Esophagus muscularis mucosa (tissue), 4 donors: ENCODE measurements at regions not wholly inside any gene's neighbourhood (a gene's known extent, or its start where the extent isn't known, plus 50 kb on each side); places are given as distances from the start of the nearest gene placed in this dataset.

ENCODE experiments used
- DNase-seq: peaks from one replicate; pipeline ENCODE4 v3.0.0-alpha.2; 2017; ENCODE audit errors: extremely low spot score
- H3K27ac ChIP-seq, 4 donors: fragments of 200-600 bp; sonication (generic); replicated peaks in 1 of 4; 1 replicate in 3 of 4; 2 replicates in 1 of 4; pipeline ENCODE4 v1.5.1; 2016 to 2019; ENCODE audit warnings: mild to moderate bottlenecking in 1 of 4
- H3K27me3 ChIP-seq, 4 donors: fragments of 200-600 bp; sonication (generic); one replicate each; pipeline versions ENCODE4 v1.5.1 to v1.6.0; 2016 to 2019
- H3K36me3 ChIP-seq, 4 donors: fragments of 200-600 bp; sonication (generic); one replicate each; pipeline ENCODE4 v1.5.1; 2016 to 2019
- H3K4me1 ChIP-seq, 4 donors: fragments of 200-600 bp; sonication (generic); one replicate each; pipeline ENCODE4 v1.5.1; 2016 to 2019
- H3K4me3 ChIP-seq, 4 donors: fragments of 200-600 bp; sonication (generic); 1 replicate in 2 of 4; 2 replicates in 2 of 4; pipeline ENCODE4 v1.5.1; 2016 to 2019; ENCODE audit warnings: mild to moderate bottlenecking in 4 of 4, moderate library complexity in 1 of 4
- H3K9me3 ChIP-seq, 4 donors: fragments of 200-600 bp; sonication (generic); 1 replicate in 3 of 4; 2 replicates in 1 of 4; pipeline ENCODE4 v1.5.1; 2016 to 2019
- EP300 ChIP-seq: sonication (generic); formaldehyde crosslinking; IDR thresholded peaks from one replicate; pipeline ENCODE4 v1.6.1; 2017; ENCODE audit warnings: antibody characterized with exemption
- POLR2A ChIP-seq: fragments of 450-650 bp; IDR thresholded peaks from one replicate; pipeline ENCODE4 v1.6.1; 2017; ENCODE audit warnings: antibody characterized with exemption, moderate library complexity, mild to moderate bottlenecking, low read depth
- POLR2AphosphoS5 ChIP-seq, 2 donors: sonication (generic); formaldehyde crosslinking; IDR thresholded peaks; one replicate each; pipeline ENCODE4 v1.6.1; 2017; ENCODE audit warnings: antibody characterized with exemption in 2 of 2
- WGBS: methylation state at CpG from one replicate; pipeline ENCODE4 v1.1.5; 2018; 5-methylcytosine and 5-hydroxymethylcytosine counted together
- intact Hi-C: fragments of 100-400 bp; cut with DNase I; formaldehyde crosslinking; loops from one replicate; pipeline ENCODE4 v1.15.1; 2023
- TF ChIP-seq, protein P1 (sequence below), 3 experiments: fragments of 200-600 bp in 2 of 3; fragments of 450-650 bp in 1 of 3; sonication (generic) in 2 of 3; IDR thresholded peaks; one replicate each; pipeline ENCODE4 v1.5.1; 2017 to 2019; ENCODE audit warnings: antibody characterized with exemption in 3 of 3, mild to moderate bottlenecking in 2 of 3, moderate library complexity in 1 of 3

DNA sequence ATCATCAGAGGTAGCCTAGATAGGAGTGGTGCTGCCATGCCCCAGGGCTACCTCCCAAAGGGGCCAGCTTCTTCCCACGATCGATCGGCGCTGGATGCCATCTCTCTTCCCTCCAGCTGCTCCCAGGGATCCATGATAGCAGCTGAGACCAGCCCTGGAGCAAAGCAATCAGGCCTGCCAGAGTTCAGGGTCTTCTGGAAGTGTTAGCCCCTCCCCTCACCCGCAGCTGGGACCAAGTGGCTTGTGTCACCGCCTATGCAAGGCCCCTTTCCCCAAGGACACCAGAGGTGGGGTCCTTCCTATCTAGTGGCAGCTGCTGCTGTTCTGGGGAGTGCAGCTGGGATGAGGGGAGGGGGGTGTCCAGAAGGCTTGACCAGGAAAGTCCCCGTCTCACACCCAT is 87.0 kb downstream of the IRF2BPL start:
- no peak overlapping the region for H3K27ac ChIP-seq
- H3K4me1 ChIP-seq = peaks cover 25 to 41% (median 32%) of the 10 kb centered on the region in 4 donors
- intact Hi-C loops = no loop called here
- DNase-seq = no peak
- TF ChIP-seq POLR2AphosphoS5 (IDR thresholded peaks at IDR 0.05) = no peak
- no peak for TF ChIP-seq POLR2A
- TF ChIP-seq, protein P1, sequence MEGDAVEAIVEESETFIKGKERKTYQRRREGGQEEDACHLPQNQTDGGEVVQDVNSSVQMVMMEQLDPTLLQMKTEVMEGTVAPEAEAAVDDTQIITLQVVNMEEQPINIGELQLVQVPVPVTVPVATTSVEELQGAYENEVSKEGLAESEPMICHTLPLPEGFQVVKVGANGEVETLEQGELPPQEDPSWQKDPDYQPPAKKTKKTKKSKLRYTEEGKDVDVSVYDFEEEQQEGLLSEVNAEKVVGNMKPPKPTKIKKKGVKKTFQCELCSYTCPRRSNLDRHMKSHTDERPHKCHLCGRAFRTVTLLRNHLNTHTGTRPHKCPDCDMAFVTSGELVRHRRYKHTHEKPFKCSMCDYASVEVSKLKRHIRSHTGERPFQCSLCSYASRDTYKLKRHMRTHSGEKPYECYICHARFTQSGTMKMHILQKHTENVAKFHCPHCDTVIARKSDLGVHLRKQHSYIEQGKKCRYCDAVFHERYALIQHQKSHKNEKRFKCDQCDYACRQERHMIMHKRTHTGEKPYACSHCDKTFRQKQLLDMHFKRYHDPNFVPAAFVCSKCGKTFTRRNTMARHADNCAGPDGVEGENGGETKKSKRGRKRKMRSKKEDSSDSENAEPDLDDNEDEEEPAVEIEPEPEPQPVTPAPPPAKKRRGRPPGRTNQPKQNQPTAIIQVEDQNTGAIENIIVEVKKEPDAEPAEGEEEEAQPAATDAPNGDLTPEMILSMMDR (IDR thresholded peaks at IDR 0.05) = no peak
- no peak for TF ChIP-seq EP300
- H3K9me3 ChIP-seq = no peaks in the 10 kb centered on the region
- 92% methylated on average over 7 of the region's 7 CpGs for WGBS
- no peak overlapping the region for H3K4me3 ChIP-seq
- no peaks in the 10 kb centered on the region for H3K36me3 ChIP-seq
- no peaks in the 10 kb centered on the region for H3K27me3 ChIP-seq

GRCh38 chr14:76940021-76940760 is 88.3 kb downstream of the IRF2BPL start:
- no peaks in the 10 kb centered on the region for H3K9me3 ChIP-seq
- no peak for DNase-seq
- no peaks in the 10 kb centered on the region for H3K27me3 ChIP-seq
- intact Hi-C loops = no loop called here
- TF ChIP-seq EP300 (no peak), POLR2A (no peak), POLR2AphosphoS5 (IDR thresholded peaks at IDR 0.05) (no peak)
- TF ChIP-seq, protein P1 (IDR thresholded peaks at IDR 0.05) = no peak
- no peaks in the 10 kb centered on the region for H3K36me3 ChIP-seq
- H3K27ac ChIP-seq = no peak overlapping the region
- H3K4me1 ChIP-seq = peaks cover 24 to 42% (median 34%) of the 10 kb centered on the region in 4 donors
- 57% methylated on average over 7 of the region's 8 CpGs for WGBS
- H3K4me3 ChIP-seq = no peak overlapping the region

GRCh38 chr14:76939015-76939742 is 89.3 kb downstream of the IRF2BPL start:
- Histone ChIP-seq H3K27me3 (no peaks in the 10 kb centered on the region), H3K4me3 (no peak overlapping the region), H3K36me3 (no peaks in the 10 kb centered on the region), H3K4me1 (peaks cover 24 to 42% (median 34%) of the 10 kb centered on the region in 4 donors), H3K27ac (no peak overlapping the region), H3K9me3 (no peaks in the 10 kb centered on the region)
- 87% methylated on average over 10 of the region's 10 CpGs for WGBS
- intact Hi-C loops = no loop called here
- no peak for DNase-seq
- no peak for TF ChIP-seq EP300
- TF ChIP-seq POLR2A = no peak
- TF ChIP-seq, protein P1 (IDR thresholded peaks at IDR 0.05) = no peak
- no peak for TF ChIP-seq POLR2AphosphoS5 (IDR thresholded peaks at IDR 0.05)

GRCh38 chr14:76938092-76938500 is 90.4 kb downstream of the IRF2BPL start:
- no peaks in the 10 kb centered on the region for H3K36me3 ChIP-seq
- WGBS = 63% methylated on average over 3 of the region's 3 CpGs
- intact Hi-C loops = no loop called here
- TF ChIP-seq POLR2A = no peak
- TF ChIP-seq POLR2AphosphoS5 (IDR thresholded peaks at IDR 0.05) = no peak
- TF ChIP-seq EP300 = no peak
- TF ChIP-seq, protein P1 (IDR thresholded peaks at IDR 0.05) = no peak
- H3K27me3 ChIP-seq = no peaks in the 10 kb centered on the region
- no peak for DNase-seq
- H3K9me3 ChIP-seq = no peaks in the 10 kb centered on the region
- no peak overlapping the region for H3K4me3 ChIP-seq
- peak overlapping the region in 1 of 4 donors; percentile 37 for H3K27ac ChIP-seq
- peaks cover 24 to 42% (median 34%) of the 10 kb centered on the region in 4 donors for H3K4me1 ChIP-seq
